ENCODE measurements at regions not wholly inside any gene's neighbourhood (a gene's known extent, or its start where the extent isn't known, plus 50 kb on each side); places are given as distances from the start of the nearest gene placed in this dataset.
"Not testable (repeated sequence)": the region's sequence is repeated elsewhere in the genome, so short reads cannot be mapped to it uniquely, and the experiment has no call there.

GRCh38 chr18:30860741-30861140, 181.8 kb downstream of the DSC3 start:
- 67% methylated on average over 3 of the region's 3 CpGs for WGBS
- H3K4me3 ChIP-seq: no peak overlapping the region
- H3K27me3 ChIP-seq: no peaks in the 10 kb centered on the region
- H3K9me3 ChIP-seq: no peaks in the 10 kb centered on the region
- H3K27ac ChIP-seq: no peak overlapping the region
- no peak for TF ChIP-seq EP300 (IDR thresholded peaks at IDR 0.05)
- no peak for TF ChIP-seq CTCF (IDR thresholded peaks at IDR 0.05)
- no peak for TF ChIP-seq POLR2AphosphoS5 (IDR thresholded peaks at IDR 0.05)
- TF ChIP-seq POLR2A (IDR thresholded peaks at IDR 0.05): no peak
- no peak for DNase-seq (ENCODE audit: low spot score in 2 of 2)
- H3K4me1 ChIP-seq: no peaks in the 10 kb centered on the region
- no peaks in the 10 kb centered on the region for H3K36me3 ChIP-seq

GRCh38 chr18:30859036-30859435, 183.5 kb downstream of the DSC3 start:
- DNase-seq (ENCODE audit: low spot score in 2 of 2): no peak
- Histone ChIP-seq H3K27me3 (no peaks in the 10 kb centered on the region), H3K4me1 (no peaks in the 10 kb centered on the region), H3K9me3 (no peaks in the 10 kb centered on the region), H3K27ac (no peak overlapping the region), H3K4me3 (no peak overlapping the region), H3K36me3 (no peaks in the 10 kb centered on the region)
- 73% methylated on average over 3 of the region's 3 CpGs for WGBS
- no peak for TF ChIP-seq POLR2A (IDR thresholded peaks at IDR 0.05)
- no peak for TF ChIP-seq EP300 (IDR thresholded peaks at IDR 0.05)
- no peak for TF ChIP-seq CTCF (IDR thresholded peaks at IDR 0.05)
- TF ChIP-seq POLR2AphosphoS5 (IDR thresholded peaks at IDR 0.05): no peak

GRCh38 chr18:30858560-30858959, 184.0 kb downstream of the DSC3 start:
- no peak overlapping the region for H3K27ac ChIP-seq
- no peaks in the 10 kb centered on the region for H3K9me3 ChIP-seq
- no peak overlapping the region for H3K4me3 ChIP-seq
- 91% methylated on average over 2 of the region's 2 CpGs for WGBS
- no peaks in the 10 kb centered on the region for H3K4me1 ChIP-seq
- H3K27me3 ChIP-seq: no peaks in the 10 kb centered on the region
- TF ChIP-seq CTCF (IDR thresholded peaks at IDR 0.05) (no peak), EP300 (IDR thresholded peaks at IDR 0.05) (no peak), POLR2AphosphoS5 (IDR thresholded peaks at IDR 0.05) (no peak), POLR2A (IDR thresholded peaks at IDR 0.05) (no peak)
- no peaks in the 10 kb centered on the region for H3K36me3 ChIP-seq
- no peak for DNase-seq (ENCODE audit: low spot score in 2 of 2)

- no peaks in the 10 kb centered on the region for H3K4me1 ChIP-seq
- H3K36me3 ChIP-seq: no peaks in the 10 kb centered on the region
- no peaks in the 10 kb centered on the region for H3K27me3 ChIP-seq
- TF ChIP-seq EP300 (IDR thresholded peaks at IDR 0.05): no peak
- DNase-seq (ENCODE audit: low spot score in 2 of 2): no peak
- 81% methylated on average over 2 of the region's 2 CpGs for WGBS
- H3K27ac ChIP-seq: no peak overlapping the region
- no peaks in the 10 kb centered on the region for H3K9me3 ChIP-seq
- H3K4me3 ChIP-seq: no peak overlapping the region
Observed at GRCh38 chr18:30855762-30856161, 186.8 kb downstream of the DSC3 start.

GRCh38 chr18:30852980-30853379, 189.6 kb downstream of the DSC3 start:
- H3K27ac ChIP-seq: no peak overlapping the region
- no peaks in the 10 kb centered on the region for H3K4me1 ChIP-seq
- DNase-seq (ENCODE audit: low spot score in 2 of 2): no peak
- no peak overlapping the region for H3K4me3 ChIP-seq
- H3K9me3 ChIP-seq: no peaks in the 10 kb centered on the region
- no peaks in the 10 kb centered on the region for H3K27me3 ChIP-seq
- H3K36me3 ChIP-seq: no peaks in the 10 kb centered on the region
- no peak for TF ChIP-seq POLR2A (IDR thresholded peaks at IDR 0.05)

- Histone ChIP-seq H3K4me3 (no peak overlapping the region), H3K36me3 (no peaks in the 10 kb centered on the region), H3K27ac (no peak overlapping the region), H3K4me1 (no peaks in the 10 kb centered on the region), H3K9me3 (no peaks in the 10 kb centered on the region), H3K27me3 (no peaks in the 10 kb centered on the region)
- TF ChIP-seq EP300 (IDR thresholded peaks at IDR 0.05): no peak
- no peak for TF ChIP-seq POLR2AphosphoS5 (IDR thresholded peaks at IDR 0.05)
- TF ChIP-seq CTCF (IDR thresholded peaks at IDR 0.05): no peak
- TF ChIP-seq POLR2A (IDR thresholded peaks at IDR 0.05): no peak
- no peak for DNase-seq (ENCODE audit: low spot score in 2 of 2)
- 75% methylated on average over 2 of the region's 2 CpGs for WGBS
Observed at GRCh38 chr18:30852541-30852940, 190.0 kb downstream of the DSC3 start.

GRCh38 chr18:30839056-30839561, 203.4 kb downstream of the DSC3 start:
- WGBS: 95% methylated on average over 7 of the region's 25 CpGs
- not testable (repeated sequence) for H3K36me3 ChIP-seq; DNase-seq (ENCODE audit: low spot score in 2 of 2); H3K9me3 ChIP-seq; H3K4me1 ChIP-seq; H3K4me3 ChIP-seq; H3K27ac ChIP-seq; H3K27me3 ChIP-seq
